Uterus (tissue), 3 donors: ENCODE measurements at regions not wholly inside any gene's neighbourhood (a gene's known extent, or its start where the extent isn't known, plus 50 kb on each side); places are given as distances from the start of the nearest gene placed in this dataset.

Experiments used
- DNase-seq, 2 donors: peaks; one replicate each; pipeline ENCODE4 v3.0.0-alpha.2; 2019 to 2020
- H3K27ac ChIP-seq, 2 donors: fragments of 200-600 bp; sonication (generic); 1 replicate in 1 of 2; 2 replicates in 1 of 2; pipeline ENCODE4 v1.5.1; 2016 to 2018
- H3K27me3 ChIP-seq, 2 donors: fragments of 200-600 bp; sonication (generic); one replicate each; pipeline ENCODE4 v1.5.1; 2018 to 2019; ENCODE audit warnings: control low read depth in 1 of 2
- H3K36me3 ChIP-seq, 2 donors: fragments of 200-600 bp; sonication (generic); one replicate each; pipeline ENCODE4 v1.5.1; 2019; ENCODE audit warnings: control low read depth in 1 of 2
- H3K4me1 ChIP-seq, 2 donors: fragments of 200-600 bp; sonication (generic); one replicate each; pipeline ENCODE4 v1.5.1; 2018 to 2019; ENCODE audit warnings: control low read depth in 1 of 2
- H3K4me3 ChIP-seq, 2 donors: fragments of 200-600 bp; sonication (generic); 1 replicate in 1 of 2; 2 replicates in 1 of 2; pipeline ENCODE4 v1.5.1; 2018 to 2019; ENCODE audit warnings: mild to moderate bottlenecking in 1 of 2
- H3K9me3 ChIP-seq, 2 donors: fragments of 200-600 bp; sonication (generic); one replicate each; pipeline ENCODE4 v1.5.1; 2019; ENCODE audit warnings: control low read depth in 1 of 2
- CTCF ChIP-seq, 4 experiments: fragments of 200-600 bp in 2 of 4; fragments of 450-650 bp in 2 of 4; sonication (generic) in 2 of 4; IDR thresholded peaks; one replicate each; pipeline ENCODE4 v1.5.1; 2016 to 2019; ENCODE audit warnings: antibody characterized with exemption in 4 of 4, mild to moderate bottlenecking in 2 of 4, moderate library complexity in 1 of 4
- POLR2A ChIP-seq, 2 donors: fragments of 450-650 bp; IDR thresholded peaks; one replicate each; pipeline ENCODE4 v1.6.1; 2016; ENCODE audit warnings: antibody characterized with exemption in 2 of 2, mild to moderate bottlenecking in 1 of 2, moderate library complexity in 1 of 2
- intact Hi-C: fragments of 100-400 bp; cut with DNase I; formaldehyde crosslinking; loops from one replicate; pipeline ENCODE4 v1.15.1; 2023; ENCODE audit warnings: low total_unique reads
- donor health status: DM: yes; HTN: yes; CAD: no.

- Histone ChIP-seq H3K4me1 (no peaks in the 10 kb centered on the region), H3K9me3 (no peaks in the 10 kb centered on the region), H3K36me3 (no peaks in the 10 kb centered on the region), H3K4me3 (no peak overlapping the region), H3K27ac (no peak overlapping the region), H3K27me3 (no peaks in the 10 kb centered on the region)
- no peak for DNase-seq
- TF ChIP-seq CTCF (IDR thresholded peaks at IDR 0.05) (no peak), POLR2A (IDR thresholded peaks at IDR 0.05) (no peak)
- intact Hi-C loops = no loop called here
Measured at GRCh38 chr3:124657138-124657537, 73.1 kb upstream of the UMPS start.

DNA sequence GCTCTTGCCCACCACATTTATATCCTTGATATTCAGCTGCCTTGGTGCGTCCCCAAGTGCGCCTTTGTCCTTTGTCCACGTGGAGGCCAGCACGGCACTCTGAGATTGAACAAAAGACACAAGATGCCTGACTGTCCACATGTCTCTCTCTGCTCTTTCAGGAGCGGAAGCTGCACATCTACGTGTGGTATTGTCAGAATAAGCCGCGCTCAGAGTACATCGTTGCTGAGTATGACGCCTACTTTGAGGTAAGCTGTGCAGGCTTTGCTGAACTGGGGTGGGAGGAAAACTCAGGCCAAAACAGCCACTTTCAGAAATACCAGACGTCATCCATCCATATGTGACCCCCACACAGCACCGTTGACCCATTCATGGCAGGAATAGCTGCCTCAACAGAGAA, 72.0 kb upstream of the UMPS start:
- no peak for DNase-seq
- no peak overlapping the region for H3K4me3 ChIP-seq
- H3K4me1 ChIP-seq = no peaks in the 10 kb centered on the region
- no peaks in the 10 kb centered on the region for H3K36me3 ChIP-seq
- intact Hi-C loops = no loop called here
- H3K27ac ChIP-seq = no peak overlapping the region
- no peak for TF ChIP-seq POLR2A (IDR thresholded peaks at IDR 0.05)
- TF ChIP-seq CTCF (IDR thresholded peaks at IDR 0.05) = no peak
- no peaks in the 10 kb centered on the region for H3K27me3 ChIP-seq
- no peaks in the 10 kb centered on the region for H3K9me3 ChIP-seq

GRCh38 chr3:124659175-124659574, 71.1 kb upstream of the UMPS start:
- no peaks in the 10 kb centered on the region for H3K36me3 ChIP-seq
- no peak for TF ChIP-seq POLR2A (IDR thresholded peaks at IDR 0.05)
- no peak for TF ChIP-seq CTCF (IDR thresholded peaks at IDR 0.05)
- intact Hi-C loops = no loop called here

GRCh38 chr3:124660599-124660998, 69.7 kb upstream of the UMPS start:
- no peak overlapping the region for H3K4me3 ChIP-seq
- no peak overlapping the region for H3K27ac ChIP-seq
- no peaks in the 10 kb centered on the region for H3K9me3 ChIP-seq
- no peak for DNase-seq
- no peaks in the 10 kb centered on the region for H3K27me3 ChIP-seq
- intact Hi-C loops = no loop called here
- no peaks in the 10 kb centered on the region for H3K4me1 ChIP-seq
- no peaks in the 10 kb centered on the region for H3K36me3 ChIP-seq
- TF ChIP-seq POLR2A (IDR thresholded peaks at IDR 0.05) (no peak), CTCF (IDR thresholded peaks at IDR 0.05) (no peak)

More at GRCh38 chr3:124659175-124659574, 71.1 kb upstream of the UMPS start:
- H3K4me3 ChIP-seq = no peak overlapping the region
- H3K27ac ChIP-seq = no peak overlapping the region
- no peaks in the 10 kb centered on the region for H3K27me3 ChIP-seq
- no peaks in the 10 kb centered on the region for H3K9me3 ChIP-seq
- H3K4me1 ChIP-seq = no peaks in the 10 kb centered on the region
- DNase-seq = no peak

GRCh38 chr3:124663690-124664089, 66.6 kb upstream of the UMPS start:
- Histone ChIP-seq H3K27ac (no peak overlapping the region), H3K4me1 (no peaks in the 10 kb centered on the region), H3K27me3 (no peaks in the 10 kb centered on the region), H3K4me3 (no peak overlapping the region), H3K36me3 (no peaks in the 10 kb centered on the region), H3K9me3 (no peaks in the 10 kb centered on the region)
- no peak for DNase-seq
- intact Hi-C loops = no loop called here
- TF ChIP-seq POLR2A (IDR thresholded peaks at IDR 0.05) = no peak
- TF ChIP-seq CTCF (IDR thresholded peaks at IDR 0.05) = no peak
